ENCODE measurements at regions not wholly inside any gene's neighbourhood (a gene's known extent, or its start where the extent isn't known, plus 50 kb on each side); places are given as distances from the start of the nearest gene placed in this dataset.

DNA sequence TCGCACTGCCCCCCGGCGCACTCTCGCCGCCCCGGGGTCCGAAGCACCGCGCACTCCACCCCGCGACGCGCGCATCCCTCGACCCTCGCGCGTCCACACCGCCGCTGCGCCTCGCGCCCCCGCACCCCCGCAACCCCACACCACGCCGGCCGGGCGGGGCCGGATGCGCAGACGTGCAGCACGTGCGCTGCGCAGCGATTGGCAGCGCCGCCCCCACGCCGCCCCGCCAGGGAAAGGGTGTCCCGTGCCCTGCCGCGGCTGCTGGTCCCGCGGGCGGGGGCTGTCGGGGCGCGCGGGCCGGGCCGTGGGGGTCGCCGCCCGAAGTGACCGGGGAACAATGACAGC, 53.7 kb upstream of the KDM7A start (continued):
- TF ChIP-seq ZNF629 (CRISPR knock-in tag; conservative IDR thresholded peaks at IDR 0.05) (peak; percentile 14; the same call in 1 of the 2 replicates), GATA4 (IDR thresholded peaks at IDR 0.05; ENCODE audit: borderline replicate concordance, low read depth) (no peak), ESRRA (CRISPR knock-in tag; IDR thresholded peaks at IDR 0.05; ENCODE audit: low read depth) (peak; percentile 37; the same call in 1 of the 2 replicates), DNMT1 (CRISPR knock-in tag; IDR thresholded peaks at IDR 0.05) (peak; percentile 83), ZMYM4 (CRISPR knock-in tag; IDR thresholded peaks at IDR 0.05) (peak; percentile 58), ATF7-NPFF (CRISPR knock-in tag; IDR thresholded peaks at IDR 0.05; ENCODE audit: low read depth) (peak; percentile 89), KDM2A (CRISPR knock-in tag; IDR thresholded peaks at IDR 0.05; ENCODE audit: borderline replicate concordance, low read depth) (no peak)
- TF ChIP-seq, protein P1, sequence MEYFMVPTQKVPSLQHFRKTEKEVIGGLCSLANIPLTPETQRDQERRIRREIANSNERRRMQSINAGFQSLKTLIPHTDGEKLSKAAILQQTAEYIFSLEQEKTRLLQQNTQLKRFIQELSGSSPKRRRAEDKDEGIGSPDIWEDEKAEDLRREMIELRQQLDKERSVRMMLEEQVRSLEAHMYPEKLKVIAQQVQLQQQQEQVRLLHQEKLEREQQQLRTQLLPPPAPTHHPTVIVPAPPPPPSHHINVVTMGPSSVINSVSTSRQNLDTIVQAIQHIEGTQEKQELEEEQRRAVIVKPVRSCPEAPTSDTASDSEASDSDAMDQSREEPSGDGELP (IDR thresholded peaks at IDR 0.05; ENCODE audit: borderline replicate concordance, low read depth), result no peak

DNA sequence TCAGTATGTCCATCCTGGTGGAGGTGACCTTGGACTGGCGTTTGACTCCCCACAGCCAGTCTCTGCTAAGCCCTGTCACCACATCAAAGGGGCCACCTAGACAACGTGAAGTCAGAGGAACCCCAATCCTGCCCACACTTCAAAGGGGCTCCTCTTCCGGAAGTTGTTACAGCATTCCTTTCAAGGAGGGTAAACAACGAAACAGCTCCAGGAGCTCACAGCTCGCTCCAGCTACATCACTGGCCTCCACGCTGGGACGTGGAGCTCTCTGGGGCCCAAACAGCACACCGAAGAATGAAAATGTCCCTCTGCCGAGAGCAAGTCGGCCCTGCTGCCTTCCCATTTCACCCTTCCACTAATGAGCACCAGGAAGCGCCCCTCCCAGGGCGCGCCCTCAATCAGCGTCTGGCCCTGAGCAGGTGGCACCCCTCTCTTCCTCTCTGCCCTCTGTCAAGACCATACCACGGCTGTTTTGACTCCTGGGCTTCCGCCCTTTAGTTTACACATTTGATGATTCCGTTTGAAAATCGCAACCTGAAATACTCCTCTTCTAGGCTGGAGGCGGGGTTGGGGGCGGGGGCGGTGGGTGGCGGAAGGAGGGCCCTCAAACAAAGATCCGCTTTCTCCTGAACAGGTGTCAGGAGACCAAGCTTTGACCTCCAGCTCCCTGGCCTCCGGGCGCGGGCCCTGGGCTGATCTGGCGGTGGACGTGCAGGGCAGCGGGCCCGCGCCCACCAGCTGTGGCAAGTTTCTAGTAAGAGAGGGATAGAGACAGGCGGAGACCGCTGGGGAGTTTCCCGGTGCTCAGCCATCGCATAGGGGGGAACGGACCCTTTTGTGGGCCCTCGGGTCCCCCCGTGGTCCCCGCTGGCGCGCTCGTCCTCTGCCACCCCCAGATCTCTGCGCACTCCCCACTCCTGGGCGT, 53.1 kb upstream of the KDM7A start:
- TSS peak; percentile 90 for BruUV-seq (replicated peaks)
- Histone ChIP-seq H2AFZ (ENCODE audit: low read length) (no peak overlapping the region), H3K9ac (ENCODE audit: insufficient read depth, low read depth, low read length) (peak overlapping the region; percentile 89), H3K27ac (ENCODE audit: extremely low read length, insufficient read depth, low read length) (peak overlapping the region; percentile 99), H3K9me3 (ENCODE audit: low read length) (no peaks in the 10 kb centered on the region), H3K4me1 (ENCODE audit: insufficient read depth, low read length) (peaks cover 95% of the 10 kb centered on the region), H3K79me2 (ENCODE audit: insufficient read depth, low read length) (peaks cover 8% of the 10 kb centered on the region), H3K36me3 (replicated peaks in 1 of 2; ENCODE audit: control insufficient read depth in 1 of 2, insufficient read depth in 2 of 2, low read length in 2 of 2) (no peaks in the 10 kb centered on the region), H3K4me3 (replicated peaks in 1 of 3; ENCODE audit: insufficient read depth in 1 of 3, low read depth in 2 of 3, low read length in 3 of 3) (peak overlapping the region; percentile 57 to 76 (median 60); a peak in 5 of 6 replicates), H3K27me3 (ENCODE audit: control insufficient read depth in 1 of 2, insufficient read depth in 2 of 2, low read length in 2 of 2) (no peaks in the 10 kb centered on the region), H3K4me2 (ENCODE audit: low read depth, low read length) (peak overlapping the region; percentile 96), H4K20me1 (ENCODE audit: insufficient read depth, low read length) (no peaks in the 10 kb centered on the region)
- ATAC-seq (peak; percentile 70), FAIRE-seq (peak; percentile 95), DNase-seq (ENCODE audit: low spot score) (peak; percentile 99)
- intact Hi-C loops (cut with micrococcal nuclease; ENCODE audit: unreplicated experiment), result loop anchor here (1.0 to 5.0 kb wide), 4 partner anchors 23 to 642 kb away; no protein-coding TSS in a partner anchor
- WGBS (ENCODE audit: low lambda C conversion rate), result 0% methylated on average over 28 of the region's 44 CpGs
- ChIA-PET CTCF (ENCODE audit: low intra/inter-chr PET ratio, low total read pairs) (no interaction called here), POLR2A (interaction anchor here (0.7 to 5.7 kb wide), 22 partner anchors 9 to 181 kb away, joined by 3 to 128 read pairs (median 4); partner anchors contain the start of genes KDM7A and SLC37A3)
- in situ Hi-C loops (cut with HindIII; ENCODE audit: extremely low pct_ligation_motif_present, low pct_unique_long_range_greater_than_20kb), result loop anchor here (5.0 kb wide), 1 partner anchor 53 kb away; the partner anchor contains the start of gene KDM7A
- TF ChIP-seq KLF12 (CRISPR knock-in tag; IDR thresholded peaks at IDR 0.05; ENCODE audit: borderline replicate concordance) (no peak; the same call in 1 of the 2 replicates), POGZ (CRISPR knock-in tag; IDR thresholded peaks at IDR 0.05) (peak; percentile 79), ZNF180 (CRISPR knock-in tag; IDR thresholded peaks at IDR 0.05; ENCODE audit: borderline replicate concordance, low read depth) (peak; percentile 46; the same call in 1 of the 2 replicates), HNF4G (IDR thresholded peaks at IDR 0.05; ENCODE audit: borderline replicate concordance, low read depth, low read length) (peak; percentile 78; the same call in 1 of the 2 replicates), HNF4G (CRISPR knock-in tag; IDR thresholded peaks at IDR 0.05; ENCODE audit: borderline replicate concordance, low read depth) (0 out of 2 replicates have a peak, but pooled peaks have one; percentile 40), KMT2B (CRISPR knock-in tag; IDR thresholded peaks at IDR 0.05) (peak; percentile 62; the same call in 1 of the 2 replicates), YEATS4 (CRISPR knock-in tag; IDR thresholded peaks at IDR 0.05; ENCODE audit: borderline replicate concordance) (peak; percentile 53), ZNF766 (CRISPR knock-in tag; IDR thresholded peaks at IDR 0.05; ENCODE audit: borderline replicate concordance) (peak; percentile 48; the same call in 1 of the 2 replicates), ZNF30 (CRISPR knock-in tag; IDR thresholded peaks at IDR 0.05) (no peak), RNF2 (conservative IDR thresholded peaks at IDR 0.05; ENCODE audit: low read depth) (no peak), FOXP1 (IDR thresholded peaks at IDR 0.05) (peak; percentile 97), FOXP1 (CRISPR knock-in tag; IDR thresholded peaks at IDR 0.05) (peak; percentile 98), RBM39 (IDR thresholded peaks at IDR 0.05; ENCODE audit: low read depth, low read length, poor library complexity, severe bottlenecking) (peak; percentile 80), DPF2 (CRISPR knock-in tag; IDR thresholded peaks at IDR 0.05; ENCODE audit: borderline replicate concordance, low read depth) (peak; percentile 82; the same call in 1 of the 2 replicates)
- TF ChIP-seq, protein P2, sequence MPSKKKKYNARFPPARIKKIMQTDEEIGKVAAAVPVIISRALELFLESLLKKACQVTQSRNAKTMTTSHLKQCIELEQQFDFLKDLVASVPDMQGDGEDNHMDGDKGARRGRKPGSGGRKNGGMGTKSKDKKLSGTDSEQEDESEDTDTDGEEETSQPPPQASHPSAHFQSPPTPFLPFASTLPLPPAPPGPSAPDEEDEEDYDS (CRISPR knock-in tag; IDR thresholded peaks at IDR 0.05), result peak; percentile 62

Measured in HepG2 (cell line).